ENCODE measurements at regions not wholly inside any gene's neighbourhood (a gene's known extent, or its start where the extent isn't known, plus 50 kb on each side); places are given as distances from the start of the nearest gene placed in this dataset.
A peak's percentile ranks its signal among the peaks of the same experiment; 100 is the strongest.
"Not testable (repeated sequence)": the region's sequence is repeated elsewhere in the genome, so short reads cannot be mapped to it uniquely, and the experiment has no call there.

GRCh38 chrX:35351795-35352483 is 409.3 kb downstream of the FAM47B start:
- FAIRE-seq, result no peak
- DNase-seq (ENCODE audit: insufficient read length, low spot score), result no peak
- no peak for TF ChIP-seq CTCF (IDR thresholded peaks at IDR 0.05; ENCODE audit: insufficient read depth, missing control alignments)

GRCh38 chrX:35357656-35358055 is 415.1 kb downstream of the FAM47B start:
- no peak for DNase-seq (ENCODE audit: insufficient read length, low spot score)
- FAIRE-seq, result no peak
- TF ChIP-seq CTCF (IDR thresholded peaks at IDR 0.05; ENCODE audit: insufficient read depth, missing control alignments), result no peak

GRCh38 chrX:35362866-35363265 is 420.3 kb downstream of the FAM47B start:
- DNase-seq (ENCODE audit: insufficient read length, low spot score), result no peak
- FAIRE-seq, result no peak
- TF ChIP-seq CTCF (IDR thresholded peaks at IDR 0.05; ENCODE audit: insufficient read depth, missing control alignments), result no peak

DNA sequence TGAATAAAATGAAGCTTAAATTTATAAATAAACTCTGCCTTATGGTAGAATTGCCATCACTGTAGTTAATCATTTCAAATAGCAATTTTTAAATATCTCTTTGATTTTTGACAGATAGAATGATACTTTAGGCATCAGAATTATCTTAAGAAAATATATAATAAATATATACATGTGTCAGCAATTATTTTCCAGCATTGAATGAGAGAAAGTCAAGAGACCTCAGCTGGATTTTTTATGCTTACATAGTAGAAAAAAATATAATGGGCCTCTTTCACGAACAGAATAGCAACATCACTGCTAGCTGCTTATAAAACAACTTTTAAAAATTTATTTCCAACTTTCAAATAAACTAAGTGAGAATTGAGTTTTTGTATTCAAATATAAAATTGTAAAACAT is 424.0 kb upstream of the MAGEB16 start:
- TF ChIP-seq CTCF (IDR thresholded peaks at IDR 0.05; ENCODE audit: insufficient read depth, missing control alignments), result no peak
- FAIRE-seq, result no peak
- no peak for DNase-seq (ENCODE audit: insufficient read length, low spot score)

- TF ChIP-seq CTCF (IDR thresholded peaks at IDR 0.05; ENCODE audit: insufficient read depth, missing control alignments), result peak; percentile 53
- no peak for DNase-seq (ENCODE audit: insufficient read length, low spot score)
- no peak for FAIRE-seq
Observed at GRCh38 chrX:35380808-35381700, 417.1 kb upstream of the MAGEB16 start.

DNA sequence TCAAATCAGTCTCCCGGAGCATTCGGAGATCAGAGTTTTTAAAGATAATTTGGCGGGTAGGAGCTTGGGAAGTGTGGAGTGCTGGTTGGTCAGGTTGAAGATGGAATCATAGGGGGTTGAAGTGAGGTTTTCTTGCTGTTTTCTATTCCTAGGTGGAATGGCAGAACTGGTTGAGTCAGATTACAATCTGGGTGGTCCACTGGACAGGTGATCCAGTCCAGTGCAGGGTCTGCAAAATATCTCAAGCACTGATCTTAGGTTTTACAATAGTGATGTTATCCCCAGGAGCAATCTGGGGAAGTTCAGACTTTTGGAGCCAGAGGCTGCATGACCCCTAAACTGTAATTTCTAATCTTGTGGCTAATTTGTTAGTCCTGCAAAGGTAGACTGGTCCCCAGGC is 416.4 kb upstream of the MAGEB16 start:
- FAIRE-seq; DNase-seq (ENCODE audit: insufficient read length, low spot score): not testable (repeated sequence)

DNA sequence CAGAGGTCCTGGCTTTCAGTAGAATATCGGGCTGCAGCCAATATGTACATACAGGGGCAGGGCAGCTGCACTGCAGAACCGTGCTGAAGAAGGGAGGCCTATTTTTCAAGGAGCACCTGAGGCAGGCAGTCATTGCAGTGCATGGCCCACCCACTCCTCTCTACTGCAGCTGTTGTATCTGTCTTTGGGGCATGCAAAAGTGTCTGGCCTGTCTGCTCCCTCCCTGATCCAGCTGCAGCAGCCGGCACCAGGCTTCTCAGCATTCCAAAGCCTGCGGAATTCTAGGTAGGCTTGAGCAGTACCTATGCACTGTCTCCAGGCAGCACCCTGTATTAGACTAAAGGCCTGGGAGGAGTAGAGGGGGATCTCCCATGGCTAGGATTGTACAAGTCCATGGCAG is 415.2 kb upstream of the MAGEB16 start:
- no peak for FAIRE-seq
- DNase-seq (ENCODE audit: insufficient read length, low spot score), result no peak
- TF ChIP-seq CTCF (IDR thresholded peaks at IDR 0.05; ENCODE audit: insufficient read depth, missing control alignments), result no peak
